Esophagus (tissue), 2 donors: ENCODE measurements at regions not wholly inside any gene's neighbourhood (a gene's known extent, or its start where the extent isn't known, plus 50 kb on each side); places are given as distances from the start of the nearest gene placed in this dataset.

ENCODE experiments used
- H3K27ac ChIP-seq, 2 donors: one replicate each; pipeline ENCODE4 v1.5.1; 2013; ENCODE audit warnings: low read depth in 2 of 2, mild to moderate bottlenecking in 2 of 2, inconsistent platforms in 1 of 2, low read length in 1 of 2, moderate library complexity in 1 of 2
- H3K27me3 ChIP-seq, 2 donors: one replicate each; pipeline ENCODE4 v1.6.1; 2013; ENCODE audit warnings: low read length in 2 of 2, control low read depth in 1 of 2, mild to moderate bottlenecking in 1 of 2; ENCODE audit not compliant: insufficient read depth in 2 of 2, control insufficient read depth in 1 of 2
- H3K36me3 ChIP-seq, 2 donors: one replicate each; pipeline ENCODE4 v1.6.1; 2013; ENCODE audit warnings: low read length in 1 of 2; ENCODE audit not compliant: control insufficient read depth in 2 of 2, insufficient read depth in 2 of 2
- H3K4me1 ChIP-seq, 2 donors: one replicate each; pipeline ENCODE4 v1.6.1; 2013; ENCODE audit warnings: low read length in 1 of 2; ENCODE audit not compliant: control insufficient read depth in 2 of 2, insufficient read depth in 2 of 2
- H3K4me3 ChIP-seq, 2 donors: one replicate each; pipeline ENCODE4 v1.5.1; 2013; ENCODE audit warnings: low read length in 2 of 2, mild to moderate bottlenecking in 2 of 2, low read depth in 1 of 2, moderate library complexity in 1 of 2
- H3K9me3 ChIP-seq, 2 donors: one replicate each; pipeline ENCODE4 v1.6.1; 2013; ENCODE audit warnings: mild to moderate bottlenecking in 2 of 2, low read depth in 1 of 2, low read length in 1 of 2, moderate library complexity in 1 of 2; ENCODE audit not compliant: control insufficient read depth in 2 of 2, insufficient read depth in 1 of 2
- WGBS, 2 donors: extraction: QIAGEN DNeasy Blood & Tissue Kit; methylation state at CpG; one replicate each; pipeline ENCODE4 v1.1.7; 2013; 5-methylcytosine and 5-hydroxymethylcytosine counted together
- donor health status: healthy with polysubstance abuse.
- donor health status: Bipolar disorder and iron deficiency.

GRCh38 chr1:34408011-34408410 lies 231.3 kb downstream of the C1orf94 start:
- H3K4me3 ChIP-seq, result no peak overlapping the region
- no peaks in the 10 kb centered on the region for H3K27me3 ChIP-seq
- WGBS, 2 donors, result 50 to 56% methylated on average over 4 of the region's 4 CpGs
- no peaks in the 10 kb centered on the region for H3K36me3 ChIP-seq
- no peaks in the 10 kb centered on the region for H3K9me3 ChIP-seq
- H3K27ac ChIP-seq, result no peak overlapping the region
- H3K4me1 ChIP-seq, result no peaks in the 10 kb centered on the region

DNA sequence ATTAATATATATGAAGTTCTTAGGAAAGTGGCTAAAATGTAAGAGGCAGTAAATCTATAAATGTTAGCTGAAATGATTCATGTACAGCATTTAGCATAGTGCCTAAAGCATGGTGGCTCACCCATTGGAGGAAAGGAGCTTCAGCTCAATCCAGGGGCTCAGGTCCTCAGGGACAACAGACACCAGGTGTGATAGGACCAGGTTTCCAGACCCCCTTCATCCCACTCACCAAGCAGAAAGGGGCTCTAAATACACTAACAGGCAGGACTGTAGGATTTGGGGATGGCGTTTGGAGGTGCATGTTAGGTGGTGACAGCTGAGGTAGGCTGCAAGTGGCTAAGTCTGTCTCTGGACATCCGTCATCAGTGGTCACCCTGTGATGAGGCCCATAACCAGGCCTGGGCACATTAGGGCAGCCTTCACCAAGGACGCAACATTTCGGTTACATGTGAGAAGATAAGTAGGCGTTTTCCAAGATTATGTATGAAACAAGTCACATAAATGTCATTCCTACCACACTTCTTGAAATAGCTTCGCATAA lies 233.1 kb downstream of the C1orf94 start:
- no peaks in the 10 kb centered on the region for H3K9me3 ChIP-seq
- H3K4me1 ChIP-seq, result peaks cover 0 to 5% of the 10 kb centered on the region in 2 donors
- H3K4me3 ChIP-seq, result no peak overlapping the region
- H3K27ac ChIP-seq, result no peak overlapping the region
- 90 to 94% methylated on average over 6 of the region's 6 CpGs for WGBS, 2 donors
- H3K27me3 ChIP-seq, result no peaks in the 10 kb centered on the region
- no peaks in the 10 kb centered on the region for H3K36me3 ChIP-seq

DNA sequence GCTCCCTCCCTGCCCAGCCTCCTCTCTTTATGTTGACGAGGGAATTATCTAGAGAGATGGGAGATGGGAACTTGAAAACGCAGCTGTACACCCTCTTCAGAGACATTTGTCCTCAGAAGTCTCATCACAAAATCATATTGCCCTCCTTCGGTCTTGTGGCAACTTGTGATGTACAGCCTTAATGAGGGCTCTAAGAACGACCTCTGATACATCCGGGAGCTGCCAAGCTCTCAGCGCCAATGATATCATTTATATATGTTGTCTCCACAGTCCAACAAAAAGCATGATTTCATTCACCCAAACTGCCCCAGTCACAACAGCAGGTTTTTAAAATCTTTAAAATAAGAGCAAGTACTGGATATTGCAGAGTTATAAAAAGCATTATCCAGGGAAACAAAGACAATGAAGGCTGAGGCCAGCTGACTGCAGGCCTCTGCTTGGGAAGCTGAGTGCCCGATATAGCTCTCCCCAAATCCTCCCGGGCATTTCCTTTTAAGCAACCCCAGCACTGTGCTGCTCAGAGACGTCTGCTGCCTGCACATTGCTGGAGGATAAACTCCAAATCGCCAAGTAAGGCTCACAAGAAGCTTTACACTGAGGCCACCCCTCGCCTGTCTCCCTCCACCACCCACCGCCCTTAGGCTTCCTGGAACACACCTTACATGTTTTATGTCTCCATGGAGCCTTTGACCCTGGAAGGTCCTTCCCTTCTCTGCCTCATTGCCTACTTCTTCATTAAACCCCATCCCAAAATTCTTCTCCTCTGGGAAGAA lies 236.1 kb downstream of the C1orf94 start:
- H3K36me3 ChIP-seq, result no peaks in the 10 kb centered on the region
- H3K4me1 ChIP-seq, result peaks cover 0 to 8% of the 10 kb centered on the region in 2 donors
- H3K27ac ChIP-seq, result no peak overlapping the region
- H3K27me3 ChIP-seq, result no peaks in the 10 kb centered on the region
- no peak overlapping the region for H3K4me3 ChIP-seq
- 68 to 70% methylated on average over 12 of the region's 12 CpGs for WGBS, 2 donors
- no peaks in the 10 kb centered on the region for H3K9me3 ChIP-seq

GRCh38 chr1:34415140-34415539 lies 238.4 kb downstream of the C1orf94 start:
- no peaks in the 10 kb centered on the region for H3K27me3 ChIP-seq
- 48 to 52% methylated on average over 6 of the region's 6 CpGs for WGBS, 2 donors

DNA sequence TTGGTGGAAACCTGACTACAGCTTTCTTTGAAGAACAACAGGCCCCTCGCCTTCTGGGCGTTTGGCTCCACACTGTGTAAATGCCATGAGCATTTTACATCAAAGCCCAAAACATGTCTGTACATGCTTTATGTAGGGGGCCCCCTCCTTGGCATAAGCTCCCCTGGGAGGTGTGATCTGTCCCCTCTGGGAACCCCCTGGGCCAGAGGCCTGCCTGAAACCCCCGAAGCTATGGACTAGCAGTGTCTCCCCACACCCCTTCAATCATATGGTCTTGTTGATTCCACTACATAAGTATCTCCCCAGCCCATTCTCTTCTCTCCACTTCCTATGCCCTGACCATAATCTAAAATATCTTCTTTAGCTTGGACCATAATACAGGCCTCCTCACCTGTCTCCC lies 241.5 kb downstream of the C1orf94 start:
- Histone ChIP-seq H3K27ac (no peak overlapping the region), H3K36me3 (no peaks in the 10 kb centered on the region), H3K4me3 (no peak overlapping the region), H3K4me1 (peaks cover 0 to 8% of the 10 kb centered on the region in 2 donors), H3K27me3 (no peaks in the 10 kb centered on the region), H3K9me3 (no peaks in the 10 kb centered on the region)
- WGBS, 2 donors, result 66 to 78% methylated on average over 3 of the region's 3 CpGs

More at GRCh38 chr1:34415140-34415539, 238.4 kb downstream of the C1orf94 start:
- Histone ChIP-seq H3K36me3 (no peaks in the 10 kb centered on the region), H3K27ac (peak overlapping the region; percentile 51 to 71), H3K4me3 (no peak overlapping the region), H3K9me3 (no peaks in the 10 kb centered on the region), H3K4me1 (peaks cover 0 to 8% of the 10 kb centered on the region in 2 donors)

GRCh38 chr1:34419663-34420136 lies 243.0 kb downstream of the C1orf94 start:
- WGBS, 2 donors, result 56 to 61% methylated on average over 5 of the region's 5 CpGs
- H3K27me3 ChIP-seq, result no peaks in the 10 kb centered on the region
- H3K36me3 ChIP-seq, result no peaks in the 10 kb centered on the region
- H3K9me3 ChIP-seq, result no peaks in the 10 kb centered on the region
- H3K4me1 ChIP-seq, result peaks cover 0 to 3% of the 10 kb centered on the region in 2 donors
- H3K4me3 ChIP-seq, result no peak overlapping the region
- H3K27ac ChIP-seq, result no peak overlapping the region

- H3K9me3 ChIP-seq, result no peaks in the 10 kb centered on the region
- WGBS, 2 donors, result 85 to 86% methylated on average over 5 of the region's 5 CpGs
Measured at GRCh38 chr1:34425046-34425445, 248.3 kb downstream of the C1orf94 start.

GRCh38 chr1:34425785-34426184 lies 249.1 kb downstream of the C1orf94 start:
- no peaks in the 10 kb centered on the region for H3K27me3 ChIP-seq
- H3K4me3 ChIP-seq, result no peak overlapping the region
- H3K36me3 ChIP-seq, result no peaks in the 10 kb centered on the region
- H3K9me3 ChIP-seq, result no peaks in the 10 kb centered on the region
- H3K4me1 ChIP-seq, result peaks cover 0 to 8% of the 10 kb centered on the region in 2 donors
- WGBS, 2 donors, result 20 to 33% methylated on average over 2 of the region's 2 CpGs
- no peak overlapping the region for H3K27ac ChIP-seq

More at GRCh38 chr1:34425046-34425445, 248.3 kb downstream of the C1orf94 start:
- H3K4me3 ChIP-seq, result no peak overlapping the region
- no peaks in the 10 kb centered on the region for H3K36me3 ChIP-seq
- no peak overlapping the region for H3K27ac ChIP-seq
- no peaks in the 10 kb centered on the region for H3K27me3 ChIP-seq
- peaks cover 0 to 8% of the 10 kb centered on the region in 2 donors for H3K4me1 ChIP-seq

GRCh38 chr1:34426325-34426896 lies 249.7 kb downstream of the C1orf94 start:
- H3K4me1 ChIP-seq, result peaks cover 0 to 8% of the 10 kb centered on the region in 2 donors
- no peaks in the 10 kb centered on the region for H3K36me3 ChIP-seq
- H3K9me3 ChIP-seq, result no peaks in the 10 kb centered on the region
- H3K4me3 ChIP-seq, result no peak overlapping the region
- no peaks in the 10 kb centered on the region for H3K27me3 ChIP-seq
- no peak overlapping the region for H3K27ac ChIP-seq
